PFSK-1 (cell line): ENCODE measurements at regions not wholly inside any gene's neighbourhood (a gene's known extent, or its start where the extent isn't known, plus 50 kb on each side); places are given as distances from the start of the nearest gene placed in this dataset.

Experiments used
- FOXP2 ChIP-seq: optimal IDR thresholded peaks from 2 replicates; pipeline ENCODE3; 2011; ENCODE audit warnings: borderline replicate concordance, control low read depth, inconsistent platforms; ENCODE audit not compliant: insufficient read depth; ENCODE audit errors: extremely low read length, extremely low read depth
- POLR2AphosphoS5 ChIP-seq: IDR thresholded peaks from 2 replicates; pipeline ENCODE4 v1.6.1; 2012; ENCODE audit warnings: low read depth, mild to moderate bottlenecking, control low read depth, low read length, moderate library complexity
- SIN3A ChIP-seq: IDR thresholded peaks from 2 replicates; pipeline ENCODE4 v1.6.1; 2012; ENCODE audit warnings: mild to moderate bottlenecking, low read length, moderate library complexity, borderline replicate concordance; ENCODE audit not compliant: insufficient read depth
- TAF1 ChIP-seq: IDR thresholded peaks from 2 replicates; pipeline ENCODE4 v1.6.1; 2012; ENCODE audit warnings: low read length, control low read depth, borderline replicate concordance; ENCODE audit not compliant: insufficient read depth
- TF ChIP-seq, protein P1 (sequence below), 2 experiments: IDR thresholded peaks; 2 replicates each; pipeline versions ENCODE4 v1.6.1 to v1.8.0; 2011 to 2012; ENCODE audit warnings: low read depth in 2 of 2, low read length in 2 of 2, control low read depth in 1 of 2, inconsistent platforms in 1 of 2, mild to moderate bottlenecking in 1 of 2, moderate library complexity in 1 of 2; ENCODE audit not compliant: insufficient read depth in 1 of 2

DNA sequence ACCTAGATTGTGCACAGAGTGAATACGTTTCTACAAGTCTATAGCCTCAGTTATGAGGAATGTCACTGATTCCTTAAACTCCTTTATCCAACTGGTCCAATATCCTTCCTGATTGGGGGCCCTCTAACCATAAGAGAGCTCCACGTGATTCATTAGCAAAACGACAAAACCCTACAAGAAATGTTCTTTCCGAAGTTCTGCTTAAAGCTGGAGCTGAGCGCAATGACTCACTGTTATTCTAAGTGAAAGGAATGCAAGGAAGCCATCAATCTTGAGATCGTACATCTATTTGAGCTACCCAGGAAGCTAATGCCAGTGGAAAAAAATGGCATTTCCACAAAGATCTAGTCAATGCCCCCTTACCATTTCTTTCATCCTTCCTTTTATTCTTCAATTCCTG lies 354.9 kb upstream of the CDH20 start:
- TF ChIP-seq TAF1 (no peak), POLR2AphosphoS5 (no peak), SIN3A (no peak), FOXP2 (no peak)
- TF ChIP-seq, protein P1, sequence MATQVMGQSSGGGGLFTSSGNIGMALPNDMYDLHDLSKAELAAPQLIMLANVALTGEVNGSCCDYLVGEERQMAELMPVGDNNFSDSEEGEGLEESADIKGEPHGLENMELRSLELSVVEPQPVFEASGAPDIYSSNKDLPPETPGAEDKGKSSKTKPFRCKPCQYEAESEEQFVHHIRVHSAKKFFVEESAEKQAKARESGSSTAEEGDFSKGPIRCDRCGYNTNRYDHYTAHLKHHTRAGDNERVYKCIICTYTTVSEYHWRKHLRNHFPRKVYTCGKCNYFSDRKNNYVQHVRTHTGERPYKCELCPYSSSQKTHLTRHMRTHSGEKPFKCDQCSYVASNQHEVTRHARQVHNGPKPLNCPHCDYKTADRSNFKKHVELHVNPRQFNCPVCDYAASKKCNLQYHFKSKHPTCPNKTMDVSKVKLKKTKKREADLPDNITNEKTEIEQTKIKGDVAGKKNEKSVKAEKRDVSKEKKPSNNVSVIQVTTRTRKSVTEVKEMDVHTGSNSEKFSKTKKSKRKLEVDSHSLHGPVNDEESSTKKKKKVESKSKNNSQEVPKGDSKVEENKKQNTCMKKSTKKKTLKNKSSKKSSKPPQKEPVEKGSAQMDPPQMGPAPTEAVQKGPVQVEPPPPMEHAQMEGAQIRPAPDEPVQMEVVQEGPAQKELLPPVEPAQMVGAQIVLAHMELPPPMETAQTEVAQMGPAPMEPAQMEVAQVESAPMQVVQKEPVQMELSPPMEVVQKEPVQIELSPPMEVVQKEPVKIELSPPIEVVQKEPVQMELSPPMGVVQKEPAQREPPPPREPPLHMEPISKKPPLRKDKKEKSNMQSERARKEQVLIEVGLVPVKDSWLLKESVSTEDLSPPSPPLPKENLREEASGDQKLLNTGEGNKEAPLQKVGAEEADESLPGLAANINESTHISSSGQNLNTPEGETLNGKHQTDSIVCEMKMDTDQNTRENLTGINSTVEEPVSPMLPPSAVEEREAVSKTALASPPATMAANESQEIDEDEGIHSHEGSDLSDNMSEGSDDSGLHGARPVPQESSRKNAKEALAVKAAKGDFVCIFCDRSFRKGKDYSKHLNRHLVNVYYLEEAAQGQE (IDR thresholded peaks at IDR 0.05; ENCODE audit: insufficient read depth in 1 of 2, low read depth in 2 of 2, low read length in 2 of 2), result no peak

DNA sequence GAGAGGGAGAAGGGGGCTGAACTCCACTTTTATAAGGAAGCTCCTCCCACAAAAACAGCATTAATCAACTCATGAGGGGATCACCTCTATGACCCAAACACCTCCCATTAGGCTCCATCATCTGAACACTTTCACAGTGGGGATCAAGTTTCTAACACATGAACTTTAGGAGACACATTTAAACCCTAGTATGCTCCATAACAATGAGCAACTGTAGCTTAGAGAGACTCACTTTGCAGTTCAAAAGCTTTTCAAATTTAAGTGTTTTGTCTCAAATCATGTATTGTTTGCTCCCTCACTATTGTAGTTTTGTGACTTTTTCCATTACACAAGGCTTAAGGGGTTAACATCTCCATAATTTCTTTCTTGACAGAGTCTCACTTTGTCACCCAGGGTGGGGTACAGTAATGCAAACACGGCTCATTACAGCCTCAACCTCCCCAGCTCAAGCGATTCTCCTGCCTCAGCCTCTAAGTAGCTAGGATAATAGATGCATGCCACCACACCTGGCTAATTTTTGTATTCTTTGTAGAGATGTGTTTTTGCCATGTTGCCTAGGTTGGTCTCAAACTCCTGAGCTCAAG lies 352.7 kb upstream of the CDH20 start:
- no peak for TF ChIP-seq SIN3A
- no peak for TF ChIP-seq FOXP2
- TF ChIP-seq, protein P1 (IDR thresholded peaks at IDR 0.05; ENCODE audit: insufficient read depth in 1 of 2, low read depth in 2 of 2, low read length in 2 of 2), result no peak
- TF ChIP-seq POLR2AphosphoS5, result no peak
- TF ChIP-seq TAF1, result no peak

DNA sequence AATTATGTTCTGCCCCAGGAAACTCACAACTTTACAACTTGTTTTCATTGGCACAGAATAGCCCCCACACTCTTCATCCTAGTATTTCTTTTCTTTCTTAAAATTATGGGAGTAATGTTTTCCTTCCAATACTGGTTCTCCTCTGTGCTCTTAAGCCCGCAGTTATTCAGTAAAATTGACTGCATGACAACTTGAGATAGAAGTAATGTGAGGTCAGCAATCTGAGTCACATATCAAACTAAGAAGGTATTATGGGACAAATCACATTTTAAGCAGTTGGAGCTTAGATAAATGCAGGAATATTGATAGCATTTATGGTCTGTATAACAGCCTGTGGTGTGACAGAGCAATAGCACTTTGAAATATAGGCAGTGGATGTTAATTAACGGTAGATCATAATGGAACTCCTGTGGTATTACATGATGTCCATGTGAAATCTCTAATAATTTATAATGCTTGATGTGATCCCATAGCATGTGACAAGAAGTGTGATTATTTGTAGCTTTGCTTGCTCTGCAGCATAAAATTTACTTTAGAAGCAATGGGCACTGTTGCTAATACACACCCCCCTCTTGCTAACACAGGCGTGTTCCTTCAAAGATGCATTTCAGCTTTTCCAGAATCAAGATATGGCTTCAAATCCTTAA lies 351.4 kb upstream of the CDH20 start:
- TF ChIP-seq POLR2AphosphoS5, result no peak
- TF ChIP-seq SIN3A, result no peak
- TF ChIP-seq TAF1, result no peak
- TF ChIP-seq, protein P1 (IDR thresholded peaks at IDR 0.05; ENCODE audit: insufficient read depth in 1 of 2, low read depth in 2 of 2, low read length in 2 of 2), result no peak
- TF ChIP-seq FOXP2, result no peak

DNA sequence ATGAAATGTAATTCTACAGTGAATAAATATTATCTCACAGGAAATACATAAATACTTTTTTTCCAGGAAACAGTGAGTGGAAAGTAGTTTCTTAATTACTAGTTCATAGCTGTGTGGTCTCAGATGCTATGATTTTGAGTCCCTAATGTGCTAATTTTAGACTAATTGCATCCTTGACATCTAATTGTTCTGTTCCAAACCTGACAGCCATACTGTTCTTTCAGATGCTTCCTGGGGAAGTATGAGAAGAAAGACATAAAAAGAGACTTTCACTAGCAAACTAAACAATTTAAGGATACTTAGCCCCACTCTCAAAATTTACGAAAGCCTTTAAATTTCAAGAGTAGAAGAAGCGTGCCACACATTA lies 350.9 kb upstream of the CDH20 start:
- TF ChIP-seq FOXP2 (no peak), TAF1 (no peak), SIN3A (no peak), POLR2AphosphoS5 (no peak)
- TF ChIP-seq, protein P1 (IDR thresholded peaks at IDR 0.05; ENCODE audit: insufficient read depth in 1 of 2, low read depth in 2 of 2, low read length in 2 of 2), result no peak
